ENCODE measurements at regions not wholly inside any gene's neighbourhood (a gene's known extent, or its start where the extent isn't known, plus 50 kb on each side); places are given as distances from the start of the nearest gene placed in this dataset.

GRCh38 chr9:31601666-31602065 is 782.8 kb upstream of the ACO1 start:
- no peak for TF ChIP-seq CTCF (IDR thresholded peaks at IDR 0.05)
- no peak overlapping the region for H3K27ac ChIP-seq
- no peak overlapping the region for H3K4me3 ChIP-seq
- DNase-seq (no peak), ATAC-seq (no peak)
- H3K9me3 ChIP-seq = no peaks in the 10 kb centered on the region
- no peaks in the 10 kb centered on the region for H3K27me3 ChIP-seq
- H3K4me1 ChIP-seq = no peaks in the 10 kb centered on the region
- intact Hi-C loops (cut with DNase I) = no loop called here
- H3K36me3 ChIP-seq = no peaks in the 10 kb centered on the region

DNA sequence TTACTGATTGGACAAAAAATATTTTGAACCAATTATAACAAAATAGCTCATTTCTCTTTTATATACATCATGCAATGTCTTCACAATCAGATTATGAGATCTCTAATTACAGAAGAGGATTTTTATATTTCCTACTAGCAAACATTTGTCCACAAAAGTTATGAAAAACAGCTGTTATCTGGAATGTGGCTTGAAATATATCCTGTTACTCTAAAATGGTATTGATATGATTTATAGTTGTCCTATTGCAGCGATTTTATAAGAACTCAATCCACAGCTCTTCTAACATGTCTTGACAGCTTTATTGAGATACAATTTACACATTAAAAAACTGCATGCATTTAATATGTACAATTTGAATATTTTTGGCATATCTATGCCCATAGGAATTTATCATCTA is 779.9 kb upstream of the ACO1 start:
- H3K36me3 ChIP-seq = no peaks in the 10 kb centered on the region
- no peak overlapping the region for H3K4me3 ChIP-seq
- no peak for ATAC-seq
- no peak overlapping the region for H3K27ac ChIP-seq
- TF ChIP-seq CTCF (IDR thresholded peaks at IDR 0.05) = no peak
- no peaks in the 10 kb centered on the region for H3K27me3 ChIP-seq
- no peaks in the 10 kb centered on the region for H3K4me1 ChIP-seq
- no peaks in the 10 kb centered on the region for H3K9me3 ChIP-seq
- intact Hi-C loops (cut with DNase I) = no loop called here
- no peak for DNase-seq

DNA sequence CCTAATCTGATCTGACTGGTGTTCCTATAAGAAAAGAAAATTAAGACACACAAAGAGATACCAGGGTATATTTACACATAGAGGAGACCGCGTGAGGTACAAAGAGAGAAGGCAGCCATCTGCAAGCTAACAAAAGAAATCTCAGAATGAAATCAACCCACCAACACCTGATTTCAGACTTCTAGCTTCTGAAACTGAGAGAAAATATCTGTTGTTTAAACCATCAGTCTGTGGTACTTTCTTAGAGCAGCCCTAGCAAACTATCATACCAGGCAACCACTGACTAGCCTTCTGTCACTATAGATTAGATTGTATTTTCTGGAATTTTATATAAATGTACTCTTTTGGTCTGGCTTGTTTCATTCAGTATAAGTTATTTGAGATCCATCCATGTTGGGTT is 779.3 kb upstream of the ACO1 start:
- no peaks in the 10 kb centered on the region for H3K9me3 ChIP-seq
- intact Hi-C loops (cut with DNase I) = no loop called here
- ATAC-seq = no peak

DNA sequence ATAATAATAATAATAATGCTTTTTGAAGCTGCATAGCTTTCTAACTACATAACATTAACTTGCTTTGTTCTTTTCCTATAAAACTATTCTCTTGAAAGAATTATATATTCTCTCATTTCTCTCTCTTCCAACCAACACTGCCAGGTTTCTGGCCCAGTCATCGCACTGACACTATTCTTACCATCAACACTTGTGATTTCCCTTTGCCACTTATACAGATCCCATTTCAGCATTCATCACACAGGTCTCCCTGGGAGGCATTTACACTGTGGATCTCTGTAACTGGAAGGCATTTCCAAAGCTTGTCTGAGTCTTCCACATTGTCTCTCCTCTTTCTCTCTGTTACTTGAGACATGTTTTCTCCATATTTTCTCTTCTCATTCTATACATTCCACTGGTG is 777.8 kb upstream of the ACO1 start:
- no peaks in the 10 kb centered on the region for H3K9me3 ChIP-seq
- H3K27me3 ChIP-seq = no peaks in the 10 kb centered on the region
- H3K36me3 ChIP-seq = no peaks in the 10 kb centered on the region
- no peak for DNase-seq
- intact Hi-C loops (cut with DNase I) = no loop called here
- TF ChIP-seq CTCF (IDR thresholded peaks at IDR 0.05) = no peak
- H3K27ac ChIP-seq = no peak overlapping the region
- no peaks in the 10 kb centered on the region for H3K4me1 ChIP-seq
- H3K4me3 ChIP-seq = no peak overlapping the region
- ATAC-seq = no peak

More for the DNA sequence above, 779.3 kb upstream of the ACO1 start:
- DNase-seq = no peak
- Histone ChIP-seq H3K27ac (no peak overlapping the region), H3K4me1 (no peaks in the 10 kb centered on the region), H3K27me3 (no peaks in the 10 kb centered on the region), H3K36me3 (no peaks in the 10 kb centered on the region), H3K4me3 (no peak overlapping the region)
- no peak for TF ChIP-seq CTCF (IDR thresholded peaks at IDR 0.05)

- no peak for ATAC-seq
- Histone ChIP-seq H3K36me3 (no peaks in the 10 kb centered on the region), H3K4me3 (no peak overlapping the region), H3K4me1 (no peaks in the 10 kb centered on the region), H3K27me3 (no peaks in the 10 kb centered on the region), H3K27ac (no peak overlapping the region), H3K9me3 (no peaks in the 10 kb centered on the region)
- DNase-seq = no peak
- intact Hi-C loops (cut with DNase I) = no loop called here
- no peak for TF ChIP-seq CTCF (IDR thresholded peaks at IDR 0.05)
Observed at GRCh38 chr9:31608416-31608815, 776.0 kb upstream of the ACO1 start.
